ENCODE measurements at regions not wholly inside any gene's neighbourhood (a gene's known extent, or its start where the extent isn't known, plus 50 kb on each side); places are given as distances from the start of the nearest gene placed in this dataset.

DNA sequence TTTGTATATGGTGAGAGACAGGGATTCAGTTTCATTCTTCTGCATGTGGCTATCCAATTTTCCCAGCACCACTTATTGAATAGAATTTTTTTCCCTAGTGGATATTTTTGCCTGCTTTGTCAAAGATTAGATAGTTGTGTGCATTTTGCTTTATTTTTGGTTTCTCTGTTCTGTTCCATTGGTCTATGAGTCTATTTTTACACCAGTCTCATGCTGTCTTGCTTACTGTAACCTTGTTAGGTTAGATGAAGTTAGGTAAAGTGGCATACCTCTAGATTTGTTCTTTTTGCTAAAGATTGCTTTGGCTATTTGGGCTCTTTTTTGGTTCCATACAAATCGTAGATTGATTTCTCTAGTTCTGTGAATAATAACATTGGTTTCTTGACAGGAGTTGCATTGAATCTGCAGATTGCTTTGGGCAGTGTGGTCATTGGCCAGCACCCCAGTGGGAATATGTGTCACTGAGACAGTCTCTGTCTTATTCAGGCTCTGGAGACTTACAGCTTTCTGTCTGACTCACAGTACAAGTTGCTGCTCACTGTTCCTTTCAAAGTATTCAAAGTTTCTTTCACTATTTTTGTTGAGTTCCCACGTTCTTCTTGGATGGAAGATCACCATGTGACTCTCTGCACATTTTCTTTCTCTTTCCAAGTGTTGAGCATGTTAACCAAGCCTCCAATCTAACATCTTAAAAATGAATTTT, 709.1 kb downstream of the CDH11 start:
- Mint-ChIP-seq H3K9me3 (peaks cover 0 to 40% (median 16%) of the 10 kb centered on the region in 8 donors), H3K27me3 (no peaks in the 10 kb centered on the region), H3K4me1 (peaks cover 0 to 4% (median under 1%) of the 10 kb centered on the region in 4 donors), H3K4me3 (no peak overlapping the region), H3K36me3 (no peaks in the 10 kb centered on the region), H3K27ac (no peak overlapping the region)
- Histone ChIP-seq H3K36me3 (ENCODE audit: insufficient read depth, low read length) (no peaks in the 10 kb centered on the region), H3K4me1 (ENCODE audit: insufficient read depth, low read length) (no peaks in the 10 kb centered on the region), H3K9me3 (ENCODE audit: control insufficient read depth in 1 of 2, low read length in 2 of 2) (no peaks in the 10 kb centered on the region), H3K27ac (ENCODE audit: low read depth, low read length) (no peak overlapping the region), H3K27me3 (ENCODE audit: insufficient read depth, low read length) (no peaks in the 10 kb centered on the region), H3K4me3 (ENCODE audit: low read length in 2 of 2) (no peak overlapping the region)
- ChIA-PET CTCF (ENCODE audit: partially characterized antibody) (no interaction called here), POLR2A (ENCODE audit: partially characterized antibody) (no interaction called here)
- intact Hi-C loops (cut with micrococcal nuclease), result no loop called here
- no peak for DNase-seq

- CTCF ChIA-PET (ENCODE audit: partially characterized antibody), result no interaction called here
These were observed 711.6 kb downstream of the CDH11 start for GRCh38 chr16:64410306-64410705.

DNA sequence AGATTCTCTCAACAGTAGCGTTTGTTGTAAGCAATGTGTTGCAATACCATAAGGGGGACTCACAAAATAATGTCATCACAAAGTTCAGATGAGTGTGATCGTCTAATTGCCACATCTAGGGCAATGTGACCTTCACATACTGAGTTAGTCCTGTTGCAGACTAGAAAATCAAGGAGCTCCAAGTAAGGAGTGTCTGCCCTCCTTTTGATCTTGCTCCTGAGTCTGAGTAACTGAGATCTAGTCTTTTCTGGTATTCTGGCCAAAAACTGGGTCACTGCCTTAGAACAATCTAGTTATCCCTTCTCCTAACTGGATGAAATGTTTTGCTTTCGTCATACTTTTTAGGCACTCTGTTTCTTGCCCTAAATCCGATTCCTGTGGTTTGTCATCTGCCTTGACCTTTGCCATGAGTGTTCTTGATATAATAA, 712.1 kb downstream of the CDH11 start:
- no peaks in the 10 kb centered on the region for H3K27me3 Mint-ChIP-seq
- CTCF ChIA-PET (ENCODE audit: partially characterized antibody), result no interaction called here
- H3K27ac Mint-ChIP-seq, result no peak overlapping the region
- H3K9me3 Mint-ChIP-seq, result peaks cover 0 to 35% (median 17%) of the 10 kb centered on the region in 8 donors
- no peaks in the 10 kb centered on the region for H3K36me3 ChIP-seq (ENCODE audit: insufficient read depth, low read length)
- no peaks in the 10 kb centered on the region for H3K4me1 ChIP-seq (ENCODE audit: insufficient read depth, low read length)
- no peak overlapping the region for H3K4me3 Mint-ChIP-seq
- no peaks in the 10 kb centered on the region for H3K36me3 Mint-ChIP-seq
- H3K27ac ChIP-seq (ENCODE audit: low read depth, low read length), result no peak overlapping the region
- no peak overlapping the region for H3K4me3 ChIP-seq (ENCODE audit: low read length in 2 of 2)
- DNase-seq, result no peak
- POLR2A ChIA-PET (ENCODE audit: partially characterized antibody), result no interaction called here
- intact Hi-C loops (cut with micrococcal nuclease), result loop anchor here (10.0 kb wide), 1 partner anchor 55 kb away; no protein-coding TSS in a partner anchor
- no peaks in the 10 kb centered on the region for H3K9me3 ChIP-seq (ENCODE audit: control insufficient read depth in 1 of 2, low read length in 2 of 2)
- no peaks in the 10 kb centered on the region for H3K4me1 Mint-ChIP-seq
- no peaks in the 10 kb centered on the region for H3K27me3 ChIP-seq (ENCODE audit: insufficient read depth, low read length)

More at GRCh38 chr16:64410306-64410705, 711.6 kb downstream of the CDH11 start:
- no peak for DNase-seq
- Histone ChIP-seq H3K36me3 (ENCODE audit: insufficient read depth, low read length) (no peaks in the 10 kb centered on the region), H3K4me1 (ENCODE audit: insufficient read depth, low read length) (no peaks in the 10 kb centered on the region), H3K4me3 (ENCODE audit: low read length in 2 of 2) (no peak overlapping the region), H3K27me3 (ENCODE audit: insufficient read depth, low read length) (no peaks in the 10 kb centered on the region), H3K27ac (ENCODE audit: low read depth, low read length) (no peak overlapping the region), H3K9me3 (ENCODE audit: control insufficient read depth in 1 of 2, low read length in 2 of 2) (no peaks in the 10 kb centered on the region)
- Mint-ChIP-seq H3K4me3 (no peak overlapping the region), H3K4me1 (no peaks in the 10 kb centered on the region), H3K27ac (no peak overlapping the region), H3K9me3 (peaks cover 0 to 37% (median 17%) of the 10 kb centered on the region in 8 donors), H3K27me3 (no peaks in the 10 kb centered on the region), H3K36me3 (no peaks in the 10 kb centered on the region)
- POLR2A ChIA-PET (ENCODE audit: partially characterized antibody), result no interaction called here
- intact Hi-C loops (cut with micrococcal nuclease), result no loop called here

GRCh38 chr16:64408699-64409098, 713.2 kb downstream of the CDH11 start:
- intact Hi-C loops (cut with micrococcal nuclease), result loop anchor here (10.0 kb wide), 1 partner anchor 54 kb away; no protein-coding TSS in a partner anchor
- Mint-ChIP-seq H3K27me3 (no peaks in the 10 kb centered on the region), H3K4me3 (no peak overlapping the region), H3K4me1 (no peaks in the 10 kb centered on the region), H3K27ac (no peak overlapping the region), H3K9me3 (peaks cover 0 to 32% (median 17%) of the 10 kb centered on the region in 8 donors), H3K36me3 (no peaks in the 10 kb centered on the region)
- H3K9me3 ChIP-seq (ENCODE audit: control insufficient read depth in 1 of 2, low read length in 2 of 2), result no peaks in the 10 kb centered on the region
- H3K27me3 ChIP-seq (ENCODE audit: insufficient read depth, low read length), result no peaks in the 10 kb centered on the region
- no peaks in the 10 kb centered on the region for H3K4me1 ChIP-seq (ENCODE audit: insufficient read depth, low read length)
- H3K27ac ChIP-seq (ENCODE audit: low read depth, low read length), result no peak overlapping the region
- H3K4me3 ChIP-seq (ENCODE audit: low read length in 2 of 2), result no peak overlapping the region
- POLR2A ChIA-PET (ENCODE audit: partially characterized antibody), result no interaction called here
- H3K36me3 ChIP-seq (ENCODE audit: insufficient read depth, low read length), result no peaks in the 10 kb centered on the region
- no peak for DNase-seq
- CTCF ChIA-PET (ENCODE audit: partially characterized antibody), result no interaction called here

DNA sequence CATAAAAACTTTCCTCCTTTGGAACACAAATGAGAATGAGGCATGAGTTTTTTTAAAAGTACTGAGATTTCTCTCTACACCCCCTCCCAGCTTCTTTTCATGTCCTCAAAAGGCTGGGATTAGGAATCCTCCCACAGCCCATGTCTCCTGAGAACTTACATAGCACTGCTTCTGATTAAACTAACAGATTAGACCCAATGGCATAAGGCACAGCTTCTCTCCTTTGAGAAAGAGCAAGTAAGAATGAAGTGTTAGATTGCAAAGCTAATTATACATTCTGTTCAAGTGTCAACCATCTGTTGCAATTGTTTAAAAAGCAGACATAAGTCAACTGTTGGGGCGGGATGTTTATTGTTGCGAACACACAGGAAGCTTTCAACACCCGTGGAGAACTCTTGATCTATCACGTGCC, 715.1 kb downstream of the CDH11 start:
- Mint-ChIP-seq H3K4me1 (no peaks in the 10 kb centered on the region), H3K27ac (no peak overlapping the region), H3K27me3 (no peaks in the 10 kb centered on the region), H3K4me3 (no peak overlapping the region), H3K9me3 (peaks cover 0 to 31% (median 13%) of the 10 kb centered on the region in 8 donors), H3K36me3 (no peaks in the 10 kb centered on the region)
- H3K27ac ChIP-seq (ENCODE audit: low read depth, low read length), result no peak overlapping the region
- intact Hi-C loops (cut with micrococcal nuclease), result loop anchor here (10.0 kb wide), 1 partner anchor 52 kb away; no protein-coding TSS in a partner anchor
- CTCF ChIA-PET (ENCODE audit: partially characterized antibody), result no interaction called here
- H3K4me1 ChIP-seq (ENCODE audit: insufficient read depth, low read length), result no peaks in the 10 kb centered on the region
- H3K27me3 ChIP-seq (ENCODE audit: insufficient read depth, low read length), result no peaks in the 10 kb centered on the region
- H3K9me3 ChIP-seq (ENCODE audit: control insufficient read depth in 1 of 2, low read length in 2 of 2), result no peaks in the 10 kb centered on the region
- H3K4me3 ChIP-seq (ENCODE audit: low read length in 2 of 2), result no peak overlapping the region
- H3K36me3 ChIP-seq (ENCODE audit: insufficient read depth, low read length), result no peaks in the 10 kb centered on the region
- POLR2A ChIA-PET (ENCODE audit: partially characterized antibody), result no interaction called here
- DNase-seq, result no peak

DNA sequence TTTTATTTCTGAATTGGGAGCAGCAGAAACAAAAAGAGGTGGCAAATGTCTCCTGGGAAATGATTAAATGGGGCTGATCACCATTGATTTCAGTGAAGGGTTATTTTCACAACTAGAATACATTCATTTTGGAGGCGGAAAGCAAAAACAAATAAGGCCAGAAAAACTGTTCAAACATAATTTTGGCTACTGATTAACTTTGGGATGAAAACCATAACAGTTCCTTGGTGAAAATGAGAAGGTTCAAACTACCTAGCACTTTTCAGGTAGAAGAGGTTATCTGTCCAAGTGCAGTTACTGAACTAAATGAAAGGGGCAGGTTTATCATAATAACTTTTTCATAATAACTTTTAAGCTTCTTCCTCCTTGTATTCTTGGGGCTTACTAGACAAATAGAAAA, 718.5 kb downstream of the CDH11 start:
- Mint-ChIP-seq H3K9me3 (peaks cover 0 to 25% (median 10%) of the 10 kb centered on the region in 8 donors), H3K36me3 (no peaks in the 10 kb centered on the region), H3K4me1 (no peaks in the 10 kb centered on the region), H3K27me3 (no peaks in the 10 kb centered on the region), H3K4me3 (no peak overlapping the region), H3K27ac (no peak overlapping the region)
- CTCF ChIA-PET (ENCODE audit: partially characterized antibody), result no interaction called here
- intact Hi-C loops (cut with micrococcal nuclease), result loop anchor here (10.0 kb wide), 1 partner anchor 49 kb away; no protein-coding TSS in a partner anchor
- H3K27ac ChIP-seq (ENCODE audit: low read depth, low read length), result no peak overlapping the region
- H3K27me3 ChIP-seq (ENCODE audit: insufficient read depth, low read length), result no peaks in the 10 kb centered on the region
- no peaks in the 10 kb centered on the region for H3K9me3 ChIP-seq (ENCODE audit: control insufficient read depth in 1 of 2, low read length in 2 of 2)
- POLR2A ChIA-PET (ENCODE audit: partially characterized antibody), result no interaction called here
- H3K36me3 ChIP-seq (ENCODE audit: insufficient read depth, low read length), result no peaks in the 10 kb centered on the region
- H3K4me1 ChIP-seq (ENCODE audit: insufficient read depth, low read length), result no peaks in the 10 kb centered on the region
- no peak overlapping the region for H3K4me3 ChIP-seq (ENCODE audit: low read length in 2 of 2)
- no peak for DNase-seq

DNA sequence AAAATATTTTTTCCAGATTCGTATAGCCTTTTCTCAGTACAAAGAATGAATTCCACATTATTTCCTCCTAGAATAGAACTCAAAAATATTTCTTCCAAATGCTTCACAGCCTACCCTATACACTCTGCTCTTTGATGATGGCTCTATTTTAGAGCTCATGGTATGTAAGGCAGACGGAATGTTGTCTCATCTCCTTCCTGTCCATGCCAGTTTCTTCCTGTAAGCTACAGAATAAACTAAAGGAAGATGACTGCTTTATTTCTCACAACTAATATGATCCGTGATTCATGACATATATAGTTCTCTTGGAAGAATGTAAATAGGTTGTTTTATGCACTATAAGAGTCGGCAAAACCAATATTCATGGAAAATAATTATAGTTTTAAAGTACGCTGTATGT, 723.1 kb downstream of the CDH11 start:
- H3K4me1 Mint-ChIP-seq, result no peaks in the 10 kb centered on the region
- CTCF ChIA-PET (ENCODE audit: partially characterized antibody), result no interaction called here
- POLR2A ChIA-PET (ENCODE audit: partially characterized antibody), result no interaction called here
- no peaks in the 10 kb centered on the region for H3K27me3 Mint-ChIP-seq
- intact Hi-C loops (cut with micrococcal nuclease), result no loop called here
- H3K4me3 Mint-ChIP-seq, result no peak overlapping the region
- no peaks in the 10 kb centered on the region for H3K36me3 ChIP-seq (ENCODE audit: insufficient read depth, low read length)
- no peak overlapping the region for H3K27ac Mint-ChIP-seq
- peaks cover 0 to 29% (median 9%) of the 10 kb centered on the region in 8 donors for H3K9me3 Mint-ChIP-seq
- no peak for DNase-seq
- no peak overlapping the region for H3K27ac ChIP-seq (ENCODE audit: low read depth, low read length)
- H3K4me3 ChIP-seq (ENCODE audit: low read length in 2 of 2), result no peak overlapping the region
- no peaks in the 10 kb centered on the region for H3K4me1 ChIP-seq (ENCODE audit: insufficient read depth, low read length)
- no peaks in the 10 kb centered on the region for H3K36me3 Mint-ChIP-seq
- H3K27me3 ChIP-seq (ENCODE audit: insufficient read depth, low read length), result no peaks in the 10 kb centered on the region
- H3K9me3 ChIP-seq (ENCODE audit: control insufficient read depth in 1 of 2, low read length in 2 of 2), result no peaks in the 10 kb centered on the region
